Hepatocyte (in vitro differentiated cells): ENCODE measurements at regions not wholly inside any gene's neighbourhood (a gene's known extent, or its start where the extent isn't known, plus 50 kb on each side); places are given as distances from the start of the nearest gene placed in this dataset.

Source experiments
- CTCF ChIP-seq: fragments of 200-600 bp; sonication (generic); IDR thresholded peaks from 2 replicates; pipeline ENCODE4 v1.5.1; 2016; ENCODE audit warnings: antibody characterized with exemption, mild to moderate bottlenecking; ENCODE audit not compliant: poor library complexity
- EZH2 ChIP-seq: fragments of 200-600 bp; sonication (generic); IDR thresholded peaks from 2 replicates; pipeline ENCODE4 v1.6.1; 2016; ENCODE audit warnings: antibody characterized with exemption, mild to moderate bottlenecking, borderline replicate concordance

- TF ChIP-seq EZH2 (no peak), CTCF (no peak)
Observed at GRCh38 chr5:29882036-29882435, 1311.5 kb upstream of the CDH6 start.
